H1 (cell line): ENCODE measurements at regions not wholly inside any gene's neighbourhood (a gene's known extent, or its start where the extent isn't known, plus 50 kb on each side); places are given as distances from the start of the nearest gene placed in this dataset.

Source experiments
- ASH2L ChIP-seq: fragments of 200-600, 300-600 bp; sonication (generic); IDR thresholded peaks from one replicate; pipeline ENCODE4 v1.7.1; 2017; ENCODE audit warnings: low read length
- CREB1 ChIP-seq: IDR thresholded peaks from 2 replicates; pipeline ENCODE4 v1.6.1; 2012; ENCODE audit warnings: inconsistent platforms
- CTCF ChIP-seq, 3 experiments: IDR thresholded peaks; 1 replicate in 2 of 3; 2 replicates in 1 of 3; pipeline versions ENCODE4 v1.5.1 to v1.6.1; 2011; ENCODE audit warnings: low read length in 3 of 3, mild to moderate bottlenecking in 3 of 3, inconsistent platforms in 2 of 3, low read depth in 1 of 3, moderate library complexity in 1 of 3; ENCODE audit not compliant: insufficient read depth in 1 of 3; ENCODE audit errors: control extremely low read depth in 1 of 3
- E2F6 ChIP-seq: IDR thresholded peaks from 2 replicates; pipeline ENCODE4 v1.6.1; 2012; ENCODE audit warnings: inconsistent platforms
- EP300 ChIP-seq, 2 experiments: IDR thresholded peaks; 1 replicate in 1 of 2; 2 replicates in 1 of 2; pipeline ENCODE4 v1.6.1; 2011 to 2012; ENCODE audit warnings: low read depth in 2 of 2, low read length in 2 of 2, mild to moderate bottlenecking in 2 of 2, borderline replicate concordance in 1 of 2, inconsistent platforms in 1 of 2, moderate library complexity in 1 of 2
- EZH2 ChIP-seq: fragments of 200-600 bp; sonication (generic); IDR thresholded peaks from 2 replicates; pipeline ENCODE4 v1.7.1; 2012; ENCODE audit warnings: low read depth, mild to moderate bottlenecking, moderate library complexity, low read length, inconsistent platforms; ENCODE audit not compliant: severe bottlenecking
- FOSL1 ChIP-seq: IDR thresholded peaks from 2 replicates; pipeline ENCODE4 v1.6.1; 2011; ENCODE audit warnings: mild to moderate bottlenecking, low read depth, low read length, moderate library complexity; ENCODE audit not compliant: insufficient read depth
- KDM1A ChIP-seq: fragments of 200-600, 300-600 bp; sonication (generic); IDR thresholded peaks from 2 replicates; pipeline ENCODE4 v1.7.1; 2016; ENCODE audit warnings: mild to moderate bottlenecking, low read length, borderline replicate concordance
- KDM5A ChIP-seq: fragments of 200-600 bp; IDR thresholded peaks from 2 replicates; pipeline ENCODE4 v1.7.1; 2012; ENCODE audit warnings: mild to moderate bottlenecking, low read length, inconsistent platforms, mixed read lengths
- POLR2AphosphoS5 ChIP-seq: IDR thresholded peaks from 2 replicates; pipeline ENCODE4 v1.6.1; 2011; ENCODE audit warnings: low read depth, low read length
- RXRA ChIP-seq: IDR thresholded peaks from 2 replicates; pipeline ENCODE4 v1.6.1; 2011; ENCODE audit warnings: low read depth, mild to moderate bottlenecking, low read length, moderate library complexity; ENCODE audit not compliant: insufficient read depth
- TAF7 ChIP-seq: optimal IDR thresholded peaks from 2 replicates; pipeline ENCODE3; 2011; ENCODE audit warnings: low read depth, mild to moderate bottlenecking, inconsistent platforms, low read length, moderate library complexity, borderline replicate concordance
- YY1 ChIP-seq: IDR thresholded peaks from 2 replicates; pipeline ENCODE4 v1.6.1; 2011; ENCODE audit warnings: low read depth, mild to moderate bottlenecking, low read length

GRCh38 chr12:24494401-24494800, 454.5 kb downstream of the BCAT1 start:
- TF ChIP-seq KDM5A (no peak), E2F6 (no peak), POLR2AphosphoS5 (no peak), EP300 (IDR thresholded peaks at IDR 0.05; ENCODE audit: borderline replicate concordance in 1 of 2, low read depth in 2 of 2, low read length in 2 of 2) (no peak), EZH2 (no peak), CREB1 (no peak), TAF7 (no peak), YY1 (no peak), ASH2L (no peak), KDM1A (no peak), CTCF (IDR thresholded peaks at IDR 0.05; ENCODE audit: control extremely low read depth in 1 of 3, insufficient read depth in 1 of 3, low read depth in 1 of 3, low read length in 3 of 3) (no peak), RXRA (no peak), FOSL1 (no peak)
